H1 (cell line): ENCODE measurements at regions not wholly inside any gene's neighbourhood (a gene's known extent, or its start where the extent isn't known, plus 50 kb on each side); places are given as distances from the start of the nearest gene placed in this dataset.

ENCODE experiments used
- CTCF ChIP-seq, 3 experiments: IDR thresholded peaks; 1 replicate in 2 of 3; 2 replicates in 1 of 3; pipeline versions ENCODE4 v1.5.1 to v1.6.1; 2011; ENCODE audit warnings: low read length in 3 of 3, mild to moderate bottlenecking in 3 of 3, inconsistent platforms in 2 of 3, low read depth in 1 of 3, moderate library complexity in 1 of 3; ENCODE audit not compliant: insufficient read depth in 1 of 3; ENCODE audit errors: control extremely low read depth in 1 of 3
- RAD21 ChIP-seq, 2 experiments: IDR thresholded peaks in 1 of 2; conservative IDR thresholded peaks in 1 of 2; 2 replicates each; pipeline ENCODE4 v1.6.1; 2011; ENCODE audit warnings: low read depth in 2 of 2, low read length in 2 of 2, improper control_type of control experiment in 1 of 2, inconsistent platforms in 1 of 2, mild to moderate bottlenecking in 1 of 2, moderate library complexity in 1 of 2
- TCF12 ChIP-seq: IDR thresholded peaks from 2 replicates; pipeline ENCODE4 v1.6.1; 2011; ENCODE audit warnings: low read depth, mild to moderate bottlenecking, low read length

GRCh38 chr2:7726989-7727388 lies 809.8 kb downstream of the RNF144A start:
- TF ChIP-seq RAD21 (IDR thresholded peaks at IDR 0.05 in 1 of 2, conservative IDR thresholded peaks at IDR 0.05 in 1 of 2; ENCODE audit: low read depth in 2 of 2, low read length in 2 of 2): no peak
- no peak for TF ChIP-seq TCF12
- no peak for TF ChIP-seq CTCF (IDR thresholded peaks at IDR 0.05; ENCODE audit: control extremely low read depth in 1 of 3, insufficient read depth in 1 of 3, low read depth in 1 of 3, low read length in 3 of 3)
